Activated gamma-delta T cell (primary cell): ENCODE measurements at regions not wholly inside any gene's neighbourhood (a gene's known extent, or its start where the extent isn't known, plus 50 kb on each side); places are given as distances from the start of the nearest gene placed in this dataset.
"Not testable (repeated sequence)": the region's sequence is repeated elsewhere in the genome, so short reads cannot be mapped to it uniquely, and the experiment has no call there.

Experiments
- DNase-seq: peaks from one replicate; lab custom pipeline; 2025; lab: John Stamatoyannopoulos, UW

DNA sequence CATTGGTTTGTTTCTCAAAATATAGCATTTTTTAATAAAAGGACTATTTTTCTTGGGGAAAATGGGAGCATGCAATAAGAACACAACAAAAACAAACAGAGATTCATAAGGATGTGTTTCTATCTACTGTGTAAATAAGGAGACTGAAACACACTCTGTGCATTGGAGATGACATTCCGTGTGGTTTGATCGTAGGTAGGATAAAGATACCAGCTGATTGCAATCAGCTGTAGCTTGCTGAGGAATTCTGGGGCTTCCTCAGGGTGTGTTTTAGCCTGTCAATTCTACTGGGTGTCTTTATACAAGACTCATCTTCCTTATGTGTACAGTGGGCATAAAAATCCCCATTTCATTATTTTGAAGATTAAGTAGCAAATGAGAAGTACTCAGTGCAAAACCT, 591.6 kb downstream of the DSC3 start:
- no peak for DNase-seq

DNA sequence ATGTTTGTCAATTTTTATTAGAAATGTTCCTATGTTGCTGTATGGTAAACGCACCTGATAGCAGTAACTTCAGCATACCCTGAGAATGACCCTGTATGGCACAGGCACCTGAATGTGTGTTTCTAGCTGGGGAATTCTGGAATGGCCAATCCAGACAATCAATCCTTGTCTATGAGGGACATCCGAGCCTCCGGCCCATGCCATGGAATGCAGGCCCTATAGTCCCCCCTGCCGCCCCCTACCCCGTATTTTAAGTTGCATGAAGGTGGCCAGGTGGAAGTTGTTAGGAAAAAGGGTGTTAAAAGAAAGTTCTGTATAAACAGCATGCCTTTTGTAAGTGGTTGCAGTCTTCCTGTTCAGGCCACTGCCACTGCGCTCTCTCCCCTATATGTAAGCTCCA, 595.9 kb downstream of the DSC3 start:
- no peak for DNase-seq

DNA sequence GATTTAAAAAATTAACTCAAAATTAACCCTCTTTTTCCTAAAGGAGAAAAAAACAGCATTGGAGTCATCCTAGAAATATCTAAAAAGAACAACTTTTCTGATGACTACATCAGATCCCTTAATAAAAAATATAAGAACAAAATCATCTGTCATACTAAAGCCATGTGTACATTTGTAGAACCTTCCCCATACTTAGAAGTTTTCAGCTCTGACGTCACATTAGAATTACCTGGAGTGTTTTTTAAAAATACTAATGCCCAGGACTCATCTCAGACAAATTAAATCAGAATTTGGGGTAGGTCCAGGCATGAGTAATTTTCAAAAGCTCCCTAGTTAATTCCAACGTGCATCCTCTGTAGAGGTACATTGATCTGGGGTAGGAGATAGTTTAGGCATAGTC, 598.0 kb downstream of the DSC3 start:
- no peak for DNase-seq

DNA sequence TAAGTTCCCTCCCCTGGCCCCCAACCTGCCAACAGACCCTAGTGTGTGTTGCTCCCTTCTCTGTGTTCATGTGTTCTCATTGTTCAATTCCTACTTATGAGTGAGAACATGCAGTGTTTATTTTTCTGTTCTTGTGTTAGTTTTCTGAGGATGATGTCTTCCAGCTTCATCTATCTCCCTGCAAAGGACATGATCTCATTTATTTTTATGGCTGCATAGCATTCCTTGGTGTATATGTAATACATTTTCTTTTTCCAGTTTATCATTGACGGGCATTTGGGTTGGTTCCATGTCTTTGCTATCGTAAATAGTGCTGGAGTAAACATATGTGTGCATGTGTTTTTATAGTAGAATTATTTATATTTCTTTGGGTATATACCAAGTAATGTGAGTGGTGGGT, 602.2 kb downstream of the DSC3 start:
- DNase-seq = no peak

DNA sequence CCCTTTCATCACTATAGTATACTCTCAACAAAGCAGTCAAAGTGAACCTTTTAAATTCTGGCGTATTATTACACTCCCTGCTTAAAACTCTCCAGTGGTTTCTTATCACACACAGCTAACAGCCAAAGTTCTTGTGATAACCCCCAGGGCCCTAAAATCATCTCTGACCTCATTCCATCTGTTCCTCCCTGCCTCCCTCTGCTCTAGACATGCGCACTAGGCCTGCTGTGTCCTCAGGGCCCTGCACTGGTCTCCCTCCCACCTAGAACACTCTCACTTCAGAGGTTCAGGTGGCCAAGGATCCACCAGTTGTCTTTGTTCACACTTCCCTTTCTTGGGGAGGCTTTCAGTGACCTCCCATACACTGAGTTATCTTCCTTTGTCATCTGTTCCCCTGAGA, 603.4 kb downstream of the DSC3 start:
- no peak for DNase-seq

DNA sequence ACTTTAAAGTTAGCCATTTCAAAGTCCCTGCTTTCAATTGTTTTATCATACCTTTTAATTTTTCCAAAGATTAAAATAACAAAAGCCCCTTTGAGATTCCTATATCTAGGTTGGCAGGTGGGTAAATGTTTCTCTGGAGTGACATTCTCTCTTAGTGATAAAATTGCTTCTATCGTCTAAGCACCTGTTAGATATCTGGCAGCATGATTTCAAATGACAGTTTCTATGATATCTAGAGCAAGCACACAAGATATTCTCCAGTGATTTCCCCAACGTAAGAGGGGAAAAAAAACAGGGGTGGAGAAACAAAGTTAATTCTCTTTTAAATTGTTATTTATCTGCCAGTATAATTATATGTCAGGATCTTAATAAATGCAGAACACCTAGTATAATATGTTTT, 610.2 kb downstream of the DSC3 start:
- no peak for DNase-seq

DNA sequence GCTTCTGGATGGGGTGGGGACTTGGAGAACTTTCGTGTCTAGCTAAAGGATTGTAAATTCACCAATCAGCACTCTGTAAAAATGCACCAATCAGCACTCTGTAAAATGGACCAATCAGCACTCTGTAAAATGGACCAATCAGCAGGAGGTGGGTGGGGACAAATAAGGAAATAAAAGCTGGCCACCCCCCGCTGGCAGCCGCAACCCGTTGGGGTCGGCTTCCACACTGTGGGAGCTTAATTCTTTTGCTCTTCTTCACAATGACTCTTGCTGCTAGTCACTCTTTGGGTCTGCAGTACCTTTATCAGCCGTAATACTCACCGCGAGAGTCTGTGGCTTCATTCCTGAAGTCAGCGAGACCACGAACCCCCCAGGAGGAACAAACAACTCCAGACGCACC, 623.1 kb downstream of the DSC3 start:
- not testable (repeated sequence) for DNase-seq

DNA sequence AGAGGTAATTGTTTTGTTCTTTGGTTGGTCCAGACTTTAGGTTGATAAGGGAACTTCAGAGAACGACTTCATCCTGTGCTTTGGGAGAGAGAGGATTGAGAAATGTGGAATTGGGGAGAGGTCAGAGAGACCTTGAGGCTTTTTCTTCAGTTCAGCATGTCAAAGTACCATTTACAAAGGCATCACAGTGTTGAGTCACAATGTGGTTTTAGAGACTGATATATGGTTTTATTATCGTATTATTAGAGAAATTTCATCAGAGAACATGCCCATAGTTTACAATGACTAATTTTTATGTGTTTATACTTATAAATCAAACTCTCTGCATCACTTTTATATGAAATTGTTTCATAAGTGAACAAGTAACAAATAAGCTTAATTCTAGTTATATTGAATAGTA, 626.6 kb downstream of the DSC3 start:
- no peak for DNase-seq

DNA sequence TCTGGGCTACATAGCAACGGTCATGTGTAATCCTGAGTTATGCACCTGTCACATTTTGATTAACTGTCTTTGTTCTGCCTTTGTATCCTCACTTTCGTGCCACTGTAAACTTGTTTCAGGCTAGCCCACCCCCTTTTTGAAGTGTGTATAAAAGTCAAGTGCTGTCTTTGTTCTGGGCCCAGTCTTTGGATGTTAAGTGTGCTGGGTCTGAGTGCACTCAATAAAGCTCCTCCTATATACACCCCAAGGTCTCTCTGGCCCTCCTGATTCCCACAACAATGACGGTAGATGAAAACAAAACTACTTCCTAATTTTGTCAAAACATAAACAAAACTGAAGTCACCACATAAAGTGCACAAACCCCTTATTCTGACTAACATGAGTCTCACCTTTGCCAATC, 633.4 kb downstream of the DSC3 start:
- DNase-seq = no peak

DNA sequence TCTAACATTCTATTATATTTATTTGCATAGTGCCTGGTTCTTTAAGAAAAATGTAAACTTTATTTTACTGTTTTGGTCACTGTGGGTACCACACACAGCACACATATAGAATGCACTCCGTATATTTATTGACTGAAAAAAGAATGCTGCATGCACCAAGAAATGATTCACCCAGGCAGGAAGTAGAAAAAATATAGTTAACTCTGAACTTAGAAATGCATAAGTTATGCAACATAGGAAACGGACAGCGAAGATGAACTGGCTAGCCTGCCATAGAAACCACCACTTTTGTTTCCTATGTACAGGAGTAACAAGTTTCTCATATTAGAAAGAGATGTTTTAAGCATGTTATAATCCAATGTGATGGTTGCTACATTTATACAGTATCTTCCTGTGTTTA, 635.8 kb downstream of the DSC3 start:
- DNase-seq = no peak

DNA sequence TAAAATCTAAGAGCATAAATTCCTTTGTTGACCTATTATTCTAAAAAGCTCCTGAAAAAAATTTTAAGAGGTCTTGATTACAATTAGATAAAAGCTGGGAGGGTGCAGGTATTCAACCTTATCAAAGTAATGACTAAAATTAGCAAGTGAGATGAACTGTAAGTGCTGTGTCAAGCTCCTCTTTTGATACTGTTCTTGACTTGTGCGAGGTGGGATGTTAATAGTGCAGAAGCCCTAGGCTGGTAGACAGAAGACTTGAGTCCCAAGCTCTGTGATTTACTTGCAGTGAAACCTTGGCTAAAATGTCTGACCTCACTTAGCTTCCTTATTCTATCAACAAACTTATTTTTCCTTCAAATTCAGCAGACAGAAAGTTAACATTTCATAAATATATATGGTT, 637.5 kb downstream of the DSC3 start:
- no peak for DNase-seq

DNA sequence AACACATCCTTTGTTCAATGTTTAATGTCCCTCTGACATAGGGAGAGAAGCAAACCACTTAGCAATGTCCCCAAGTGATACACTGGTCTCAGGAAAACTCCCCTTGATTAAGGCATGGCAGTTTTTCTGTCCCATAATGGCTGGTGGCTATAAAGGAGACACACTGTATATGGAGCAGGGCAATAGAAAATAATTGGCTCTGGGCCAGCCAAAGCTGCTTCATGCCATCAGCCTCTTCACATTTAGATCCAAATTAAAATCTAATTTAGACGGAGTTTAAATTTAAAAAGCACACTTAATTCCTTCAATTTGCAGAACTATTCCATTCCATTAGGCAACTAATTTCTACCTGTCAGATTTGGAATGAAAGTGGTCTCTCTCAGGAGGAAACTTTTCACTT, 638.1 kb downstream of the DSC3 start:
- DNase-seq = no peak

DNA sequence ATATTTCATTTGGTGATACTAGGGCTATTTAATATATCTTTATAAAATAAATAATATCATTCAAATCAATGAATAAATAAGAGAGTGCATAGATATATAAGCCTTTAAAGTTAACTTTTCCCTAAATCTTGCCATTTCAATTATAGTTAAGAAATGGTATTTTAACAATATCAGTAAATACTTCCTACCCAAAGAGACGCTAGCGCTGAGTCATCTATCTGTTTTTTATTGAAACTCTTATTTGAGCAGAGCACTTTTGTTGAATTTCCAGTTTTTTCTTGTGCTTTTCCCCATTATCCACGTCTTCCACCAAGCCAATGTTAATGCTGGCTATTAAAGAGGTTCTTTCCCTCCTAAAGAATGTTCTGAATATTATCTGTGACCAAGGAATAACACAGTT, 639.3 kb downstream of the DSC3 start:
- DNase-seq = no peak

DNA sequence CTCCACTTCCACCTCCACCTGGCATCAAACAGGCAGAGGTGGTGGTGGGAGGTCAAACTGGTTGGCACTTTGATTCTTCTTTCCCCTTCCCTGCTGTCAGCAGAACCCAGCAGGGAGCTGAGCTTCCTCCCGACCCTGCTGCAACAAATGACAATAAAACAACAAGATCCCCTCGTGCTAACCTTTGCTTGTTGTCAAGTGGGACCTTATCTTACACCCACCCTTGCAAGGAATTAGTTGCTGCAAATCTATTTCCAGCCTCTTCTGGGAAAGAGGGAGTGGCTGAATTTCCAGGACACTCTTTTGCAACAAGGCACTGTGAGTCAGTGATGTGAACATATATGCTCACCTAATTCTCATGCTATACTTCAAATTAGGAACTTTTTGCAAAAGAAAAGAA, 655.1 kb downstream of the DSC3 start:
- DNase-seq = no peak

DNA sequence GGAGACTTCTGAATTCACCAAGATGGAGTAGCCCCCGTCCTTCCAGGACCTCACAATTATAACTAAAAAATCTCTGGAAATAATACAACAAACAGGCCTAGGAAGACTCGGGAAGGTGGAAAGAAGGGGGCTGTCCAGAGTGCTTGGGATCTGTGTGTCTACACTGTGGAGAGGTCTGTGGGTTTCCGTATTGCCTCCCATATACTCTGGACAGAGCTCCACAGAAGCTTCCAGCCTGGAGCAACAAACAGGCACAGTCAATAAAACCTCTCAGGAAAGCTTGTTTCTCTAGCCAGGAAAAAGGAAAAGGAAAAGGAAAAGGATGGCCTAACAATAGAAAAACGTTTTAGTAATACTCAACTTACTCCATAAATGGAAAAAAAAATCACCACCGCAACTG, 655.9 kb downstream of the DSC3 start:
- DNase-seq = no peak

DNA sequence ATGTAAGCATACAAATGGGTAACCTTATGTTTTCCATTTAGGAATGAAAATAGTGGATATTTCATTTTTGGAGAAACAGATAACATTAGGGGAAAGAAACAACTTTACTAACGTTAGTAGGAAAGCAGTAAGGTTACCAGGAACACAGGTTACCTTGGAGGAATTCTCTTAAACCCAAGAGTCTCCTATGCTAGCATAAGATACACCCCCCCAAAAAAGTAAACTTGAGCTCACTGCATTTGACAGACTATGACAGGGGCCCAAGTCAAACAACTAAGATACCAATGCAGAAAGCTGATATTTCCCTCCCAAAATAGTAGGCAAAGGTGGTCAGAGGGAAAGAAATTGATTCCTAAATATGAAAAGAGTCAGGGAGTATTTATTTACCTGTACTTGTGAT, 656.9 kb downstream of the DSC3 start:
- DNase-seq = no peak

DNA sequence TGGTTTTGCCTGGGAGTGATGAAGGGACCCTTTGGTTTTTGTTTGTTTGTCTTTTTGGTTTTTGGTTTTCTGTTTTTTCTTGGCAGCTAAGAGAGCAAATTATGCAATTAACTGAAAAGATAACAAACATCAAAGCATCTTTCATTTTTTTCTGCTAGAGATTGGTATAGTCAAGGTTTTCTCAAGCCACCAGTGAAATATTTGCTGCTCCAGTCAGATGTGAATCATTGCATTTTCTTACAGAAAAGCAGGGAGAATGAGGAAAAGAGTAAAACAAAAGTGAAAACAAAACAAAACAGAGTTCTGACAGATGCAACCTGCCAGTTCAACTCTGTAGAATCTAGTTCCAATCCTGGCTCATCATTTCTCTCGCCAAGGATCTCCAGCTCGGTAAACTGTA, 660.7 kb downstream of the DSC3 start:
- DNase-seq = no peak

DNA sequence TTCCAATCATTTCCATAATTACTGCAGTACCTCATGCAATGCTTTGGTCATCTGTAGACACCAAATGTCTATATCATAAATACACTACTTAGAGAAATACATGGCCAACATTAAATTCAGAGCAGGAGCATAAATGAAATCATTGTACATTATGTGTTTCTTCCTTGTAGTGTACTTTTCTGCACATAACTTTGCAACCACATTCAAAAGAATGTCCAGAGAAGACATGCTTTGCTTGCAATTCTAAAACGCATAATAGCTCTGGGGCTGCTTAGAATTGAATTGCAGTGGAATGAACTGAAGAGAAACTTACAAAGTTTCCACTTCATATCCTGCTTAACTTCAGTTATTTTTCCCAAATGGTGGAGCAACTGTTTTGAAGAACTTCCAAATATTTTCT, 664.4 kb downstream of the DSC3 start:
- DNase-seq = no peak

DNA sequence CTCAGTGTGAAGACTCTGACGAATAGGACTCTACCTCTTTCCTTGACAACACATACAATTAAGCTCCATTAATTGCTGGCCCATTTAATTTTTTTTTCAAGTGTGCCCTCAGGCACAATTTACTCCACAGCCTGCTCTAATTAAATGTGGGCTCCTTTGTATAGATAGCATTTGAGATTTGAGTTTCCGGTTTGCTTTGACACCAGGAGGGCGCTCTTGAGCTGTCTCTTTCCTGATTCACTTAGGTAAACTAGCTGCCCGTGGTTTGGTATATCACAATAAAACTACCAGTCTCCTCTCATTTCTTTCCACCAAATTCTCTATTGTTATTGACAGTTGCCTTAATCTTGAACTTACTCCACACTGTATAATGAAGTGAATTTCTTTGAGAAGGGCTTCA, 666.0 kb downstream of the DSC3 start:
- no peak for DNase-seq

DNA sequence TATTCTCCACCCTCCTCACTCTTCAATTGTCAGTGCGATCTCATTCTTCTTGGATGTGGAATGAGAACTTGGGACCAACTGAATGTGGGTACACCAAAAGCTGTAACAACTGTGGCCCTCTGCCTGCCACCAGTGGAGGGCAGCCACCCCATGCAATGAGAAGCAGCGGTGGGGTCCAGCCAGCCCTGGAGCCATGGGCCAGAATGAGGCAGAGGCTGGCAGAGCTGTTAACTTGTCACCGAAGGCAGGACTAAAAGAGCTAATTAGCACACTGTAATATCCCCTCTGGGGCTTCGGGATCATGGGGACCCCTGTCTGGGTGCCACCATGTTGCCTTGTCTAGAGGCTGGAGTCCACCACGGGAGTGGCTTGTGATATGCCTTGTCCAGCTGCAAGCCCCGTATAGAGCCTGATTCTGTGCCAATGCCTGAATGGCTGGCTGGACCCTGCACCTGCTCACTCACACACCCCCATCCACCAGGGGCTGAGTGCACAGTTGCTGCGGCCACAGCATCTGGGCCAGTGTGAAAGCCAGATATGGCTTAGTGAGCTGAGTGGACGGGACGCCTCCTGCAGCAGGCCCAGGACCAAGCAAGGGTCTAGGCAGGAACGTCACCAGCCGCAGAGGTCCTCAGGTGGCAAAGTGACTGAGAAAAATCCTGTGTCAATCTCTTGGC, 680.5 kb downstream of the DSC3 start:
- DNase-seq = no peak

DNA sequence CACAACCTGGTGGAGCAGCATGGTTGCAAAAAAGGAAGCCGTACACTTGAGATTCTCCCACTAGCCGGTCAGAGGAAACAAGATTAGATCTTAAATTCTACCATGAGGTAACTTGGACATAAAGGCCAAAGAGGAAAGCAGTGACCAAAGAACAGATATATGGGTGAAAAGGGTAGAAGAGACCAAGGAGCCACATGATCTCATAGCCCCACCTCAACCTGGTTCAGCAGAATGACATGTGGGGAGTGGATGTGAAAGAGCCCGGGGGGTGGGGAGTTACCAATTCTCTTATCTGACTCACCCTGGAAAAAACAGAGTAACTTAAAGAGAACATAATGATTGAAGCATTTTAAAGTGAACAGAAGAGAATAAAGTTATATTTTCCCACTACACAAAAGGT, 683.0 kb downstream of the DSC3 start:
- DNase-seq = no peak

DNA sequence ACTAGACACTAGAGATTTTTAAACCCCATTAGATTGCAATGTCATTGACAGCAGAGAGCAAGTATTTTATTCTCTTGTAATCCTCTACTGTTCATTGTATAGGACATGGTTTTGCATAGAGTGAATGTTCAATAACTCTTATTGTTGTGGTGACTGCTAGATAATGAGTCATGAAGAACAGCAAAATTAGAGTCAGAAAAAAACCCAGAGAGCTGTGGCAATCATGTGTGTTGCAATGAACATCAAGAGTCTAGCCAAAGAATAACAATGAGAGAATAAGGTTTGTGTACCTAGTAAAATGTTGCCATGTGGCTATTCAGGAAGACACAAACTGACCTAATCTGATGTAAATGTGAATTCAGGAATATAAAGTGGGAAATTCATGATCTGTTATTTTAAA, 684.0 kb downstream of the DSC3 start:
- DNase-seq = no peak

DNA sequence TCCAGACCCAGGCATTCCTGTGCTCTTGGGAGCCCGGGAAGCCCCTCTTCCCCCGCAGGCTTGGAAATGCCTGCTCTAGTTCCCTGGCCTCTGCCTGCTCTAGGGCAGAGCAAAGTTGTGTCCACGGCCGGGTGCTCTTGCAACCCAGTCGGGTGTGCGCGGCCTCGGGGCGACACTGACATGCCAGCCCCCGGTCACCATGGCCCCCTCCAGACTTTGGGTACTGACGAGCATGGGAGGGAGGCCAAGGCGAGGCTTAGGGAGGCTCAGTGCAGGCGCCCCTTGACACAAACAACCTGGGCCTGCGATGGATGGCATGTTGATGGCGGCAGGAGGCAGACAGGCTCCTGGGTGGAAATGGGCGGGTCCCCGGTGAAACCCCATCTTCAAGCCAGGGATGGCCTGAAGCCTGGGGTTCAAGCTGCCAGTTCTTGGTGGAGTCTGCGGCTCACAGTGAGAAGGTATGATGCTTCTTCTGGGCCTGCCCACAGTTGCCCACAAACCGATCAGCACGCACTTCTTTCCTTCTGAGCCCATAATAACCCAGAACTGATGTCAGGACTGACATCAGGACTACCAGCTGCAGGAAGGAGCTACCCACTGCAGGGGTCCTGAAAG, 689.9 kb downstream of the DSC3 start:
- no peak for DNase-seq

DNA sequence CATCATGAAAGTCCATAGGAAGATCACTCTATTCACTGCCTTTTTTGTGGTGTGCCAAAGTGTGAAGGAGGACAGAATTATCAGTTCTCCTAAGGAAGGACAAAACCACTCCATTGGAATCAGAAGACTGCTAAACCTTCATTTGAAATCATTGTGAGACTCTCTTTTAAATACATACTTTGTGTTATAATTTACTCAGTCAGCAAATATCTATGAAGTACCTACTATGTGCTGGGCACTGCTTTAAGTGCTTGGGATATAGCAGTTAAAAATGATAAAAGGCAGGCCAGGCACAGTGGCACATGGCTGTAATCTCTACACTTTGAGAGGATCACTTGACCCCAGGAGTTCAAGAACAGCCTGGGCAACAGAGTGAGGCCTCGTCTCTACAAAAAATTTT, 692.3 kb downstream of the DSC3 start:
- no peak for DNase-seq
